PFSK-1 (cell line): ENCODE measurements at regions not wholly inside any gene's neighbourhood (a gene's known extent, or its start where the extent isn't known, plus 50 kb on each side); places are given as distances from the start of the nearest gene placed in this dataset.

Source experiments
- FOXP2 ChIP-seq: optimal IDR thresholded peaks from 2 replicates; pipeline ENCODE3; 2011; ENCODE audit warnings: borderline replicate concordance, control low read depth, inconsistent platforms; ENCODE audit not compliant: insufficient read depth; ENCODE audit errors: extremely low read length, extremely low read depth
- POLR2AphosphoS5 ChIP-seq: IDR thresholded peaks from 2 replicates; pipeline ENCODE4 v1.6.1; 2012; ENCODE audit warnings: low read depth, mild to moderate bottlenecking, control low read depth, low read length, moderate library complexity
- SIN3A ChIP-seq: IDR thresholded peaks from 2 replicates; pipeline ENCODE4 v1.6.1; 2012; ENCODE audit warnings: mild to moderate bottlenecking, low read length, moderate library complexity, borderline replicate concordance; ENCODE audit not compliant: insufficient read depth
- TAF1 ChIP-seq: IDR thresholded peaks from 2 replicates; pipeline ENCODE4 v1.6.1; 2012; ENCODE audit warnings: low read length, control low read depth, borderline replicate concordance; ENCODE audit not compliant: insufficient read depth
- TF ChIP-seq, protein P1 (sequence below), 2 experiments: IDR thresholded peaks; 2 replicates each; pipeline versions ENCODE4 v1.6.1 to v1.8.0; 2011 to 2012; ENCODE audit warnings: low read depth in 2 of 2, low read length in 2 of 2, control low read depth in 1 of 2, inconsistent platforms in 1 of 2, mild to moderate bottlenecking in 1 of 2, moderate library complexity in 1 of 2; ENCODE audit not compliant: insufficient read depth in 1 of 2

DNA sequence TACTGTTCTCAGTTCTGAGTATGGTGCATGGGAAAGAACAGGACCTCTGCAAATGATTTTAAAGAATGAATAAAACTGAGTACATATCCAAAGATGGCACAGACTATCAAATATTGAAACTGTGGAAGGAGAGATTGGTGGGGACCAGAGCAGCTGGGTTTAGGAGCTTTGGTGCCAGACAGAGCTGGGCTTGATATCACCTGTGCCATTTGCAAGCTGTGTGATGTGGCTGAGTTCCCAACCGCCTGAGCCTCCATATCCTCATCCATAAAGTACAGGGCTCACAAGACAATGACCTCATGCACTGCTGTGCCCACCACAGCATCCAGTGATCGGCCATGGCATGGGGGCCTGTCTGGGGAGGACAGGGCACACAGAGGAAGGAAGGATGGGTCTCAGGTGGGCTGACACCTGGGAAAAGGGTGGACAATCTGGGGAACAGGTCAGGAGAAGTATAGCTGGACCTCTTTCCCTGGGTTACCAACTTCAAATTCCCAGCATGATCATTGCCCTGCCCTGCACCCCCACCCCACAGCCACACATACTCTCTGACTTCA is 83.9 kb upstream of the RAB6C start:
- no peak for TF ChIP-seq TAF1
- TF ChIP-seq POLR2AphosphoS5: no peak
- no peak for TF ChIP-seq SIN3A
- TF ChIP-seq, protein P1, sequence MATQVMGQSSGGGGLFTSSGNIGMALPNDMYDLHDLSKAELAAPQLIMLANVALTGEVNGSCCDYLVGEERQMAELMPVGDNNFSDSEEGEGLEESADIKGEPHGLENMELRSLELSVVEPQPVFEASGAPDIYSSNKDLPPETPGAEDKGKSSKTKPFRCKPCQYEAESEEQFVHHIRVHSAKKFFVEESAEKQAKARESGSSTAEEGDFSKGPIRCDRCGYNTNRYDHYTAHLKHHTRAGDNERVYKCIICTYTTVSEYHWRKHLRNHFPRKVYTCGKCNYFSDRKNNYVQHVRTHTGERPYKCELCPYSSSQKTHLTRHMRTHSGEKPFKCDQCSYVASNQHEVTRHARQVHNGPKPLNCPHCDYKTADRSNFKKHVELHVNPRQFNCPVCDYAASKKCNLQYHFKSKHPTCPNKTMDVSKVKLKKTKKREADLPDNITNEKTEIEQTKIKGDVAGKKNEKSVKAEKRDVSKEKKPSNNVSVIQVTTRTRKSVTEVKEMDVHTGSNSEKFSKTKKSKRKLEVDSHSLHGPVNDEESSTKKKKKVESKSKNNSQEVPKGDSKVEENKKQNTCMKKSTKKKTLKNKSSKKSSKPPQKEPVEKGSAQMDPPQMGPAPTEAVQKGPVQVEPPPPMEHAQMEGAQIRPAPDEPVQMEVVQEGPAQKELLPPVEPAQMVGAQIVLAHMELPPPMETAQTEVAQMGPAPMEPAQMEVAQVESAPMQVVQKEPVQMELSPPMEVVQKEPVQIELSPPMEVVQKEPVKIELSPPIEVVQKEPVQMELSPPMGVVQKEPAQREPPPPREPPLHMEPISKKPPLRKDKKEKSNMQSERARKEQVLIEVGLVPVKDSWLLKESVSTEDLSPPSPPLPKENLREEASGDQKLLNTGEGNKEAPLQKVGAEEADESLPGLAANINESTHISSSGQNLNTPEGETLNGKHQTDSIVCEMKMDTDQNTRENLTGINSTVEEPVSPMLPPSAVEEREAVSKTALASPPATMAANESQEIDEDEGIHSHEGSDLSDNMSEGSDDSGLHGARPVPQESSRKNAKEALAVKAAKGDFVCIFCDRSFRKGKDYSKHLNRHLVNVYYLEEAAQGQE (IDR thresholded peaks at IDR 0.05; ENCODE audit: insufficient read depth in 1 of 2, low read depth in 2 of 2, low read length in 2 of 2): no peak
- no peak for TF ChIP-seq FOXP2

DNA sequence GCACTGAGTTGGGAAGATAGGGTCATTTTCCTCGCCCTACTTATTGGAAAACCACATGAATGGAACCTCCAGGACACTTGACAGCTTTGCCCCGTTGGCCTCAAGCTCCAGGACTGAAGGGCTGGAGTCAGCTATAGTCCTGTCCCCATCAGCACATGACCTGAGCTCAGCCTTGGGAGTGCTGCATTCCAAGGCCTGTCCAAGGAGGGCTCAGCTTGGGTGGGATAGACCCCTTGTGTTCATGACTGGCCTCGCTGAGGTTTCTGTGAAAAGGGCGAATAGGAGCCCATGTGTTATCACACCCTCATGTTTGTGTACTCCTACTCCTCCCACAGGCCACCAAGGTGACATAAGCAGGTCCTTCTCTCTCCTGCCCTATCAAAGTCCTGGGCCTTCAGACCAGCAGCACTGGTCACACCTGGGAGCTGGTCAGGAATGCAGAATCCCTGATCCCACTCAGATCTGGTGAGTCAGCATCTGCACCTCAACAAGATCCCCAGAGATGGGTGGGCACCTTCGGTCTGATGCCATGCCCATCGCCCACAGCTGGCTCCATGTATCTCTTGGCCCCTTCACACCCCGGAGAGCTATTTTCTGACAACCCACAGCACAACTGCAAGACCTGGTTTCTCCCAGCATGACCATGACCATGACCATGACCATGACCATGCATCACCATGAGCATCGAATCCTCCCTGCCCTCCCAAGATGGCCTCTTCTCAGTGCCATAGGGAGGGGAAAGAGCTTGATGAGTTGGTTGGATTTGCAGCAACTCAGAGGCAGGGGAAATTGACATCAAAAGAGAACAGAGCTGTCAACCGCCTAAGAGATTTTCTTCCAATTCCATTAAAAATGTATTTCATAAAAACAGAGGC is 83.0 kb upstream of the RAB6C start:
- no peak for TF ChIP-seq SIN3A
- TF ChIP-seq POLR2AphosphoS5: no peak
- TF ChIP-seq, protein P1 (IDR thresholded peaks at IDR 0.05; ENCODE audit: insufficient read depth in 1 of 2, low read depth in 2 of 2, low read length in 2 of 2): no peak
- no peak for TF ChIP-seq FOXP2
- TF ChIP-seq TAF1: no peak

DNA sequence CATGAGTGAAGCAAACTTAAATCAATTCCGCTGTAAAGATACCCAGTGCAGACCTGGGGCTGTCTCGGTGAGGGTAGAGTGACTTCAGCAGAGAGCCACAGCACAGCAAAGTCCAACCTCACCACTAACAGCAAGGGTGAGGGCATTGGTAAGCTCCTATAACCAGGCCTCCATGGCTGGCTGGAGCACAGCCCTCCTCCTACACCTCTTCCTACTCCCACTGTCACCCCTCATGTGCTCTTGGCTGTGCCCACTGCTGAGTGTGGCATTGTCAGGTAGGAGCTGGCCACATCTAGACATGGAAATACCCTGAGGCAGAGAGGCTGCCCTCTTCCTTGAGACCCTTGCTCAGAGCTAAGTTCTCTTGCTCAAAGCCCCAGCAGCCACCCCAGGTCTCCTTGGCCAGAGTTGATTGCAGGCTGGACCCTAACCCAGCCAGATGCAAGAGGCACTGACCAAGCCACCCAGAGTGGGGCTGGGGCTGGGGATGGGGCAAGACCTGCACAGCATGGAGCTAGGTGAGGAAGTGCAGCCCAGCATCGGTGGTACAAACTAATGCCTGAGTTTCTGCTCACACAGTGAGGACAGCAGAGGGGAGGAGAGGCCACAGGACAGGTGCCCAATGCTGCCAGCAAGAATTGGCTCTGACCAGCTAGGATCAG is 77.6 kb upstream of the RAB6C start:
- TF ChIP-seq POLR2AphosphoS5 (no peak), TAF1 (no peak), SIN3A (no peak), FOXP2 (no peak)
- TF ChIP-seq, protein P1 (IDR thresholded peaks at IDR 0.05; ENCODE audit: insufficient read depth in 1 of 2, low read depth in 2 of 2, low read length in 2 of 2): no peak

DNA sequence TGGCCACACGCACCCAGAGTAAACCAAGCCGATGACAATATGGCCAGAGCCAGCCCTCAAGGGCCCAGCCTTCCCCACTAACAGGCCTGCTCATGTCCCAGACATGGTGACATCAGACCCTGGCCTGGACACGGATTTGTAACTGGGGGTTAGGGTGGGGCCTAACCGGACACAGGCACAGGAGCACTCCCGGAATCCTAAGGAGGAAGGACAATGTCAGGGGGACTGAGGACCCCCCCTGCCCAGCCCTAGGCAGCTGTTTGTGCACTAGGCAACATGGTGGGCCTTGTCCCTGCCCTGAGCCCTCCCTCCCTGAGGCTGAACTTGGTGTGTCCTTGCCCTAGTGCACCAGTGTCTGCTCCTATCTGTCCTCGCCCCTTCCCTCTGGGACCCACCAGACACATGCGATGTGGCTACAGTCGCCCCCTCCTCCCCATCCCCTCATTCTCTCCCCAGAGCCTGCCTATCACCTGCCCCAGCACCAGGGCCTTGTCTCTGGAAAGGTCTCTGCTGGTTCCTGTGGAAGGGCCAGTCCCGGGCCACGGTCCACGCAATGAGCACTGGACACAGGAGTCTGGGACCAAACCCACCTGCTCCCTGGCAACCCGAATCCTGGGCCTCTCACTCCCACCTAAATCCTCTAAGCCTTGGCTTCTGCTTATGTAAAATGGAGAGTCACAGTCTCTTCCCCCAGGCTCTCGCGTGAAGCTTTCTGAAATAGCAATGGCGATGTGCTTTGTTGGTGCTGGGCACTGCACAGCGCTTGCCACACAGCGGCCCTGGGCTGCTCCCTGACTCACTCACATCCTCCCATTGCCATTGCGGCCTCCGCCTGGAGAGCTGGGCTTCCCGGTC is 76.5 kb upstream of the RAB6C start:
- TF ChIP-seq FOXP2 (no peak), TAF1 (no peak), POLR2AphosphoS5 (no peak), SIN3A (no peak)
- TF ChIP-seq, protein P1 (IDR thresholded peaks at IDR 0.05; ENCODE audit: insufficient read depth in 1 of 2, low read depth in 2 of 2, low read length in 2 of 2): no peak
